BJ (cell line): ENCODE measurements at regions not wholly inside any gene's neighbourhood (a gene's known extent, or its start where the extent isn't known, plus 50 kb on each side); places are given as distances from the start of the nearest gene placed in this dataset.

ENCODE experiments used
- CTCF ChIA-PET: fragments of 350-600 bp; formaldehyde crosslinking; extraction: SDS; loops from one replicate; lab custom pipeline; 2021; ENCODE audit warnings: antibody characterized with exemption, inconsistent platforms; lab: Yijun Ruan, JAX
- POLR2A ChIA-PET: fragments of 300-600 bp; sonication (Branson Sonifier 250); formaldehyde crosslinking; extraction: SDS; loops from one replicate; lab custom pipeline; 2021; ENCODE audit warnings: antibody characterized with exemption; lab: Charles Lee
- DNase-seq: peaks from one replicate; pipeline ENCODE4 v3.0.0-alpha.2; 2011; ENCODE audit warnings: low read depth
- H3K27me3 ChIP-seq: 2 replicates; pipeline ENCODE4 v1.6.0; 2011; ENCODE audit warnings: low read length; ENCODE audit not compliant: control insufficient read depth, insufficient read depth
- H3K36me3 ChIP-seq: 2 replicates; pipeline ENCODE4 v1.5.1; 2011; ENCODE audit warnings: low read length; ENCODE audit not compliant: control insufficient read depth, insufficient read depth
- H3K4me3 ChIP-seq: 2 replicates; pipeline ENCODE4 v1.5.1; 2011; ENCODE audit warnings: low read depth, mild to moderate bottlenecking, control low read depth, low read length
- TF ChIP-seq, protein P1 (sequence below): IDR thresholded peaks from 2 replicates; pipeline ENCODE4 v1.5.1; 2011; ENCODE audit warnings: low read depth, mild to moderate bottlenecking, control low read depth, inconsistent platforms, low read length, moderate library complexity; ENCODE audit not compliant: insufficient read depth

DNA sequence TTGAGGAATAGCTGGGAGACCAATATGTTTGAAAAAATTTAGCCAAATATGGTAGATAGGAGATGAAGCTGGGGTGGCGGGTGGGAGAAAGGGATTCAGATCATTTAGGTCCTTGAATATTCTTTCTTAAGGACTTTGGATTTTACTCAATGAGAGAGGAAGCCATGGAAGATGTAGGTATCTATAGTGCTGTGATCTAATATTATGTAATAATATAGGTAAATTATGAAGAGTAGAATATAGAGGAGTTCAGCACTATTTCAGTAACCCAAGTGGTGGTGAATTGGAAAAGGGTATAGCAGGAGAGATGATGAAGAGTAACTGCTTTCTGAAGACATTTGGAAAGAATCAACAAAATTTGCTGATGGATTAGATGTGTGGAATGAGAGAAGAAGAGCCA lies 417.6 kb downstream of the UTRN start:
- no peak for DNase-seq
- no peak overlapping the region for H3K4me3 ChIP-seq
- CTCF ChIA-PET = no interaction called here
- H3K27me3 ChIP-seq = no peaks in the 10 kb centered on the region
- H3K36me3 ChIP-seq = peaks cover 1% of the 10 kb centered on the region; the same call in 1 of the 2 replicates
- TF ChIP-seq, protein P1, sequence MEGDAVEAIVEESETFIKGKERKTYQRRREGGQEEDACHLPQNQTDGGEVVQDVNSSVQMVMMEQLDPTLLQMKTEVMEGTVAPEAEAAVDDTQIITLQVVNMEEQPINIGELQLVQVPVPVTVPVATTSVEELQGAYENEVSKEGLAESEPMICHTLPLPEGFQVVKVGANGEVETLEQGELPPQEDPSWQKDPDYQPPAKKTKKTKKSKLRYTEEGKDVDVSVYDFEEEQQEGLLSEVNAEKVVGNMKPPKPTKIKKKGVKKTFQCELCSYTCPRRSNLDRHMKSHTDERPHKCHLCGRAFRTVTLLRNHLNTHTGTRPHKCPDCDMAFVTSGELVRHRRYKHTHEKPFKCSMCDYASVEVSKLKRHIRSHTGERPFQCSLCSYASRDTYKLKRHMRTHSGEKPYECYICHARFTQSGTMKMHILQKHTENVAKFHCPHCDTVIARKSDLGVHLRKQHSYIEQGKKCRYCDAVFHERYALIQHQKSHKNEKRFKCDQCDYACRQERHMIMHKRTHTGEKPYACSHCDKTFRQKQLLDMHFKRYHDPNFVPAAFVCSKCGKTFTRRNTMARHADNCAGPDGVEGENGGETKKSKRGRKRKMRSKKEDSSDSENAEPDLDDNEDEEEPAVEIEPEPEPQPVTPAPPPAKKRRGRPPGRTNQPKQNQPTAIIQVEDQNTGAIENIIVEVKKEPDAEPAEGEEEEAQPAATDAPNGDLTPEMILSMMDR = no peak
- POLR2A ChIA-PET = no interaction called here

DNA sequence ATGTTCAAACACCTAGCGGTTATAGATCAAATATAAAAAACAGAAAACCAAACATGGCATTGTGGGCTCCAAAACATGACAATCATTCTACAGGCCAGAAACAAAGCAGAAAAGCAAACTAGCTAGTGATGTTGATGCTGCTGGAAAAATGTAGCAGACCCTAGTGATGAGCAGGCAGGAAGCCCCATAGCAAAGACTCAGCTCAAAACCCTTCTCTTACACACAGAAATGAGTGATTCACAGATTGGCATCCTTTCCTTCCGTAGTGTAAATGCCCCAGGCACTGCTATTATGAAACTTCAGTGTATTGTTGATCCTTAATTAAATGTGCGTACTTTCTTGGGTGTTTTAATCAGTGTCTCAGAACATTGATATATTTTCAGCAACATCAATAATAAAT lies 425.1 kb downstream of the UTRN start:
- no peaks in the 10 kb centered on the region for H3K36me3 ChIP-seq
- ChIA-PET POLR2A (no interaction called here), CTCF (no interaction called here)
- H3K27me3 ChIP-seq = no peaks in the 10 kb centered on the region
- DNase-seq = peak; percentile 79
- TF ChIP-seq, protein P1 = no peak
- H3K4me3 ChIP-seq = no peak overlapping the region

DNA sequence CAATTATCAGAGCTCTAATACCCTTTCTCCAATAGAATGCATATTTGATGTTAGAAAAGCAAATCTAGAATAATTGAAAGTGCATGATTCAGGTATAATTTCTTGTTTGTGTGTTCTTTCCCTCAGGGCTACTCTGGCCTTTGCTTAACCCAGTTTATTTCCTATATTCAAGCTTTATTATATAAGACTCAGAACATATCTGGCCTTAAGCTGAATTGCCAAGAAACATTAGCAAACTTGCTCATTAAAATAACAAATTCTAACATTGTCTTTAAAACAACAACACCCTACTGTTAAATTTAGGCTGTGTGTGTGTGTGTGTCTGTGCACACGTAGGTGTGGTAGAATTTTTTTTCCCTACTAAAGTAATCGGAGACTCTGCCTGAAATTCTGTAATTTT lies 426.5 kb downstream of the UTRN start:
- CTCF ChIA-PET = interaction anchor here (0.8 kb wide), 1 partner anchor 12 kb away, joined by 4 read pairs; no protein-coding TSS in a partner anchor
- Histone ChIP-seq H3K27me3 (no peaks in the 10 kb centered on the region), H3K36me3 (no peaks in the 10 kb centered on the region), H3K4me3 (no peak overlapping the region)
- DNase-seq = no peak
- POLR2A ChIA-PET = no interaction called here
- TF ChIP-seq, protein P1 = no peak

DNA sequence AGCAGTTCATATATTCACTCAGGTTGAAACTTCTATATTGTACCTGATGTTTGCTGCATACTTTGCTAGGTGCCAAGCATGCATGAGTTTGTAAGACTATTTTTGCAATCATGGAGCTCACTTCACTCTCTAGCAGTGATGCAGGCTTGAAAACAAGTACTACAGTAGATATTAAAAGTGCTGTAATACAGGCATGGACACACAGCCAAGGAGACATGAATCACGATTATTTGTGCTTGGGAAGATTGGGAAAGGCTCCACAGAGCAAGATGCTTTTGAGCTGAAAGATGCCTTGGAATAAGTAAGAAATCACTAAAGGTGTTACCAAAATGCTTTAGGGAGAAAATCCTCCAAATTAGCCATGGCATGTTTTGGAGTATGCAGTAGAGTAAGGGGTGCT lies 427.4 kb downstream of the UTRN start:
- CTCF ChIA-PET = interaction anchor here (1.0 kb wide), 1 partner anchor 425 kb away, joined by 4 read pairs; no protein-coding TSS in a partner anchor
- no peaks in the 10 kb centered on the region for H3K27me3 ChIP-seq
- H3K36me3 ChIP-seq = no peaks in the 10 kb centered on the region
- TF ChIP-seq, protein P1 = no peak
- no peak overlapping the region for H3K4me3 ChIP-seq
- POLR2A ChIA-PET = no interaction called here
- no peak for DNase-seq

DNA sequence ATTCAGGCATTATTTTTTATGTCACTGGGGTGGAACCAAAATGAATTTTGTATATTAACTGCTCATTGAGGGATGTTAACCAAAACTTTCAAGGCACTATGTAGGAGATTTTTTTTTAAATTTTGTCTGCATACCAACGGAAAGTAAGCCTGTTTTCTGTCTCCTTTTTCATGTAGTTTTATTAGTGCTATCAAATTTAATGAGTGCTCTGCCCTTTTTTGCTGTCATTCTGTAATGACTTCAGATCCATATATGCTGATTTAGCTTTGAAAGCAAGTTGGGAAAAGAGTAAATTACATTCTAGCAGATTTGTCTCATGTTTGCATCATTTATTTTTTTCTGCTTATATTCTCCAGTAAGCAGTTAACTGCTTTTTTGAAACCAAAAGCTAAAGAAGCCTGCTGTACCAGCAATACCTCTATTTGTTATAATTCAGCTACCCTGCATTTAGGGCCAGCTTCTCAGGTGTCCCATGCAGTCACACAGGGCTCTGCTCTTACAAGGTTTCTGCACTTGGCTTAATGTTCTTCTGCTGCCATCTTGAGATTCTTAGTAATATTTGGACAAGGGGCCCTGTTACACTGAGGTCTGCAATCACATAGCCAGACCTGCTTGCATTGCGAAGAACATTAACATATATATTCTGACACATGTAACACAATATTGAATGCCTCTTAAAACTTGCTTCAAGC lies 429.0 kb downstream of the UTRN start:
- DNase-seq = no peak
- H3K4me3 ChIP-seq = no peak overlapping the region
- ChIA-PET POLR2A (no interaction called here), CTCF (interaction anchor here (0.8 to 1.0 kb wide), 2 partner anchors 14 to 19 kb away, joined by 3 read pairs; no protein-coding TSS in a partner anchor)
- H3K36me3 ChIP-seq = no peaks in the 10 kb centered on the region
- H3K27me3 ChIP-seq = no peaks in the 10 kb centered on the region
- TF ChIP-seq, protein P1 = no peak
